Duodenal mucosa (tissue), 2 donors: ENCODE measurements at regions not wholly inside any gene's neighbourhood (a gene's known extent, or its start where the extent isn't known, plus 50 kb on each side); places are given as distances from the start of the nearest gene placed in this dataset.

Experiments
- H3K27ac ChIP-seq: one replicate; pipeline ENCODE4 v1.7.0; 2013; ENCODE audit warnings: low read depth, low read length
- H3K27me3 ChIP-seq, 2 donors: one replicate each; pipeline ENCODE4 v1.7.0; 2013; ENCODE audit warnings: low read length in 2 of 2, control low read depth in 1 of 2; ENCODE audit not compliant: insufficient read depth in 2 of 2, control insufficient read depth in 1 of 2
- H3K36me3 ChIP-seq, 2 donors: one replicate each; pipeline ENCODE4 v1.7.0; 2013; ENCODE audit warnings: low read length in 2 of 2, control low read depth in 1 of 2; ENCODE audit not compliant: insufficient read depth in 2 of 2, control insufficient read depth in 1 of 2
- H3K4me1 ChIP-seq, 2 donors: one replicate each; pipeline ENCODE4 v1.7.0; 2013; ENCODE audit warnings: low read length in 2 of 2, control low read depth in 1 of 2; ENCODE audit not compliant: insufficient read depth in 2 of 2, control insufficient read depth in 1 of 2
- H3K4me3 ChIP-seq, 2 donors: one replicate each; pipeline ENCODE4 v1.7.0; 2013; ENCODE audit warnings: low read length in 2 of 2, low read depth in 1 of 2
- H3K9ac ChIP-seq, 2 donors: one replicate each; pipeline ENCODE4 v1.7.0; 2013; ENCODE audit warnings: low read length in 2 of 2, low read depth in 1 of 2
- H3K9me3 ChIP-seq, 2 donors: one replicate each; pipeline ENCODE4 v1.7.0; 2013; ENCODE audit warnings: low read length in 2 of 2, control low read depth in 1 of 2; ENCODE audit not compliant: control insufficient read depth in 1 of 2

GRCh38 chr7:35483568-35483967, 211.4 kb downstream of the HERPUD2 start:
- H3K36me3 ChIP-seq, result no peaks in the 10 kb centered on the region
- H3K27me3 ChIP-seq, result no peaks in the 10 kb centered on the region
- no peak overlapping the region for H3K4me3 ChIP-seq
- no peak overlapping the region for H3K9ac ChIP-seq
- no peak overlapping the region for H3K27ac ChIP-seq
- no peaks in the 10 kb centered on the region for H3K4me1 ChIP-seq
- no peaks in the 10 kb centered on the region for H3K9me3 ChIP-seq

GRCh38 chr7:35482231-35482630, 212.7 kb downstream of the HERPUD2 start:
- H3K9me3 ChIP-seq, result no peaks in the 10 kb centered on the region
- no peak overlapping the region for H3K27ac ChIP-seq
- no peaks in the 10 kb centered on the region for H3K36me3 ChIP-seq
- H3K9ac ChIP-seq, result no peak overlapping the region
- H3K4me1 ChIP-seq, result no peaks in the 10 kb centered on the region
- no peak overlapping the region for H3K4me3 ChIP-seq
- H3K27me3 ChIP-seq, result no peaks in the 10 kb centered on the region

GRCh38 chr7:35480806-35481205, 214.1 kb downstream of the HERPUD2 start:
- H3K27ac ChIP-seq, result no peak overlapping the region
- H3K27me3 ChIP-seq, result no peaks in the 10 kb centered on the region
- no peak overlapping the region for H3K9ac ChIP-seq
- H3K4me3 ChIP-seq, result no peak overlapping the region
- H3K4me1 ChIP-seq, result no peaks in the 10 kb centered on the region
- H3K36me3 ChIP-seq, result no peaks in the 10 kb centered on the region
- H3K9me3 ChIP-seq, result no peaks in the 10 kb centered on the region

- no peak overlapping the region for H3K4me3 ChIP-seq
- no peak overlapping the region for H3K9ac ChIP-seq
- H3K27ac ChIP-seq, result no peak overlapping the region
- no peaks in the 10 kb centered on the region for H3K27me3 ChIP-seq
- no peaks in the 10 kb centered on the region for H3K9me3 ChIP-seq
- no peaks in the 10 kb centered on the region for H3K36me3 ChIP-seq
- H3K4me1 ChIP-seq, result no peaks in the 10 kb centered on the region
Measured at GRCh38 chr7:35477609-35478008, 217.3 kb downstream of the HERPUD2 start.

- Histone ChIP-seq H3K36me3 (no peaks in the 10 kb centered on the region), H3K4me3 (no peak overlapping the region), H3K4me1 (no peaks in the 10 kb centered on the region), H3K27ac (no peak overlapping the region), H3K9me3 (no peaks in the 10 kb centered on the region), H3K9ac (no peak overlapping the region), H3K27me3 (no peaks in the 10 kb centered on the region)
Measured at GRCh38 chr7:35474100-35474499, 220.2 kb upstream of the TBX20 start.

- H3K36me3 ChIP-seq, result no peaks in the 10 kb centered on the region
- no peak overlapping the region for H3K4me3 ChIP-seq
- no peaks in the 10 kb centered on the region for H3K4me1 ChIP-seq
- no peak overlapping the region for H3K9ac ChIP-seq
- no peak overlapping the region for H3K27ac ChIP-seq
- no peaks in the 10 kb centered on the region for H3K27me3 ChIP-seq
- H3K9me3 ChIP-seq, result no peaks in the 10 kb centered on the region
Measured at GRCh38 chr7:35468606-35469005, 214.7 kb upstream of the TBX20 start.

- Histone ChIP-seq H3K27me3 (no peaks in the 10 kb centered on the region), H3K9ac (no peak overlapping the region), H3K4me1 (no peaks in the 10 kb centered on the region), H3K9me3 (no peaks in the 10 kb centered on the region), H3K4me3 (no peak overlapping the region), H3K27ac (no peak overlapping the region), H3K36me3 (no peaks in the 10 kb centered on the region)
Measured at GRCh38 chr7:35467456-35467978, 213.6 kb upstream of the TBX20 start.

GRCh38 chr7:35465791-35466336, 212.0 kb upstream of the TBX20 start:
- Histone ChIP-seq H3K9ac (no peak overlapping the region), H3K4me3 (no peak overlapping the region), H3K27me3 (no peaks in the 10 kb centered on the region), H3K4me1 (no peaks in the 10 kb centered on the region), H3K27ac (no peak overlapping the region), H3K9me3 (no peaks in the 10 kb centered on the region), H3K36me3 (no peaks in the 10 kb centered on the region)

GRCh38 chr7:35463751-35464150, 209.9 kb upstream of the TBX20 start:
- H3K27ac ChIP-seq, result no peak overlapping the region
- H3K27me3 ChIP-seq, result no peaks in the 10 kb centered on the region
- H3K9me3 ChIP-seq, result no peaks in the 10 kb centered on the region
- no peaks in the 10 kb centered on the region for H3K36me3 ChIP-seq
- H3K4me1 ChIP-seq, result no peaks in the 10 kb centered on the region
- no peak overlapping the region for H3K9ac ChIP-seq
- no peak overlapping the region for H3K4me3 ChIP-seq

GRCh38 chr7:35463176-35463700, 209.3 kb upstream of the TBX20 start:
- no peaks in the 10 kb centered on the region for H3K9me3 ChIP-seq
- no peak overlapping the region for H3K9ac ChIP-seq
- no peaks in the 10 kb centered on the region for H3K27me3 ChIP-seq
- H3K4me3 ChIP-seq, result no peak overlapping the region
- H3K4me1 ChIP-seq, result no peaks in the 10 kb centered on the region
- H3K36me3 ChIP-seq, result no peaks in the 10 kb centered on the region
- H3K27ac ChIP-seq, result no peak overlapping the region
